ENCODE measurements at regions not wholly inside any gene's neighbourhood (a gene's known extent, or its start where the extent isn't known, plus 50 kb on each side); places are given as distances from the start of the nearest gene placed in this dataset.

DNA sequence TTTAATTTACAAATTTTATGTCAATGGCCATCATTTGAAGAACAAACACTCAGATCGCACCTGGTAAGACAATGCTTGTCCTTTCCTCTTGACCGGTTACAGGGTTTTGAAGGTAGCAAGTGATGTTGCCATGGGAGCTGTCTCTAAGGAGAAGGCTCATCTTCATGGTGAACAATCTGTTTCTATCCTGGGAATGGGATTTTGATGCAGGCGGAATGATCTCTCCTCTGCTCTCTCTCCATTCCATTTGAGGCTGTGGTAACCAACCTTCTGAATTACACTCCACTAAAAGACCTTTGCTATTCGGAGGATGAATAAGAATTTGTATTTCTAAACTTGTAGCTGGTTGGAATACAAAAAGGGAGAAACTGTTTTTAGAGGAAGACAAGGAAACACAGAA, 57.9 kb upstream of the SLC5A9 start:
- no peaks in the 10 kb centered on the region for H3K27me3 ChIP-seq (ENCODE audit: control insufficient read depth, insufficient read depth)
- H3K4me1 ChIP-seq (ENCODE audit: control insufficient read depth, insufficient read depth, low read length), result peaks cover 2% of the 10 kb centered on the region
- intact Hi-C loops (cut with DNase I), result no loop called here
- 87% methylated on average over 4 of the region's 4 CpGs for WGBS
- H3K27ac ChIP-seq (ENCODE audit: low read length), result no peak overlapping the region
- DNase-seq, result no peak
- H3K4me3 ChIP-seq (ENCODE audit: low read length), result no peak overlapping the region
- no peaks in the 10 kb centered on the region for H3K9me3 ChIP-seq (ENCODE audit: control insufficient read depth, low read length)
- ATAC-seq, result no peak

DNA sequence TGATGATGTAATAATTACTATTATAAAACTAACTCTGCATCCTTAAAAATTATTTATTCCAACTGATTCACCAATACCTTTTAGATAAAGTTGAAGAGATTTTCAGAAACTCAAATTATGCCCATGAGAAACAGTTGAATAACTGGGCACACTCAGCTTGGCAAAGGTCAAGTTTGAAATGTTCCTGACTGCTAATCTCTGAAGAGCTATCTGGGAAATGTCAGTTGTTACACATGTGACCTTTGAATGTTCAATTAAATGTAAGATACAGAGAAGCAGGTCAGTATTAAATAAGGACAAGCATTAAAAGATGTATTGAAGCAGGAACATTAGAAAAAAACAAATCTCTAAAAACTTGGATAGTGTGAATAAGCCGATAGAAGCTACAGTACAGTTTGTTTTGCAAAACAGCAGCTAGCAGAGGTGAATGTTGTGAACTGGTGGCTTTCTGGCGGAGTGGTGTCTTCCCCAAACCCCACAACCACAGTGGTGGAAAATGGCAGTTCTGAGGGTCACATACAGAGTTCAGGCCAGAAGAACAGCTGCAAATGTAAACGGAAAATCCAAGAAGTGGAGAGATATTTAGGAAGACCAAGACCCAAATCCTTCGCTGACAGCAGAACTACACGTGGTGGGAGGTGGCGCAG, 61.9 kb upstream of the SLC5A9 start:
- no peak overlapping the region for H3K27ac ChIP-seq (ENCODE audit: low read length)
- DNase-seq (no peak), ATAC-seq (peak in 1 of 2 donors; percentile 51)
- H3K9me3 ChIP-seq (ENCODE audit: control insufficient read depth, low read length), result no peaks in the 10 kb centered on the region
- H3K27me3 ChIP-seq (ENCODE audit: control insufficient read depth, insufficient read depth), result no peaks in the 10 kb centered on the region
- H3K4me1 ChIP-seq (ENCODE audit: control insufficient read depth, insufficient read depth, low read length), result peaks cover 2% of the 10 kb centered on the region
- WGBS, result 41% methylated on average over 6 of the region's 6 CpGs
- H3K4me3 ChIP-seq (ENCODE audit: low read length), result no peak overlapping the region
- intact Hi-C loops (cut with DNase I), result no loop called here

DNA sequence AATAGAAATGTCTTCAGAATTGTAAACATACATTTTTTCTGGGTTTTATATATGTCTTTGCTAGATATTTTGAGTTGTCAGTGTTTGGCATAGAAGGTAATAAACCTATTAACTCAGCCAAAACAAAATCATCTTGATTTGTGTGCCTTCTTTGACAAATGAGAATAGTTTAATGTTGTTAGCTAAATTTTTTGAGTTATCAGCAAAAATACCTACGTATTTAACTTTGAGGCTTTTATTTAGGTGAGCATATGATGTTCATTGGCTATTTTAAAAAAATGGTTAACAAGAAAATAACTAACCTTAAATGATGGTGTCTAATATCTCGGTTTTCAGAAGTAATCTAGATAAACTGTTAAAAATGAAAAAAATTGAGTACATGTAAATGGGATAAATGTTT, 83.2 kb upstream of the SLC5A9 start:
- no peak overlapping the region for H3K4me3 ChIP-seq (ENCODE audit: low read length)
- intact Hi-C loops (cut with DNase I), result no loop called here
- WGBS, result 82% methylated on average over 2 of the region's 2 CpGs
- no peaks in the 10 kb centered on the region for H3K4me1 ChIP-seq (ENCODE audit: control insufficient read depth, insufficient read depth, low read length)
- no peaks in the 10 kb centered on the region for H3K9me3 ChIP-seq (ENCODE audit: control insufficient read depth, low read length)
- DNase-seq (no peak), ATAC-seq (no peak)
- no peaks in the 10 kb centered on the region for H3K27me3 ChIP-seq (ENCODE audit: control insufficient read depth, insufficient read depth)
- H3K27ac ChIP-seq (ENCODE audit: low read length), result no peak overlapping the region

DNA sequence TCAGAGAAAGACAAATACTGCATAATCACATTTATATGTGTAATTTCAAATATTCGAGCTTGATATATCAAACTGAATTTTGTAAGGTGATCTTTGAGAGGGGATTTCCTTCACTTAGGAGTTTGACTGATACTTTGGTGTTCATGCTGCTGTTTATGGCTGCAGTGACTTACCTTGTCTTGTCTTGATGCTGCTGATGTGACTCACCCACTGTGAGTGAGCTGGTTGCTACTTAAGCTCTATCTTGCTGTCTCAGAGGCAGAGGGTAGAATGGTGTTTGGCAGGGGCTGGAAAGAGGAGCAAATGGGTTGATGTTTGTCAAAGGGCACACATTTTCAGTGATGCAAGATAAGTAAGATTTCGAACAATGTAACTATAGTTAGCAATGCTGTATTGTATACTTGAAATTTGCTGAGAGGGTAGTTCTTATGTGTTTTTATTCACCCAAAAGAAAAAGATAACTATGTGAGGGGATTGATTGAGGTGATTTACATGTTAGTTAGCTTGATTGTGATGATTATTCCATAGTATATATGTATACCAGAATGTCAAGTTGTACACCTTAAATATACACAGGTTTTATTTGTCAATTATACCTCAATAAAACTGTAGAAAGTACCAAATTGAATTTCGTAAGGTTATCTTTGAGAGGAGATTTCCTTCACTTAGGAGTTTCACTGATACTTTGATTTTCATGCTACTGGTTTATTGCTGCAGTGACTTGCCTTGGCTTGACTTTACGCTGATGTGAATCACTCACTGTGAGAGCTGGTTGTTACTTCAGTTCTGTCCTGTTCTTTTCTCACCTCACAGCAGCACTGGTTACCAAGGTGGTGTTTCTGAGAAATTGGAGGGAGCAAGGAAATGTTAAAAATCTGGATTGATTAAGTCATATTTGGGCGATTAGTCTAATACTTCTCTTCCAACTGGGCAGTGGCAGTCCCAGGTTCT, 94.5 kb upstream of the SLC5A9 start:
- ATAC-seq, result no peak
- 76% methylated on average over 5 of the region's 5 CpGs for WGBS
- H3K27ac ChIP-seq (ENCODE audit: low read length), result no peak overlapping the region
- intact Hi-C loops (cut with DNase I), result no loop called here
- no peak overlapping the region for H3K4me3 ChIP-seq (ENCODE audit: low read length)
- H3K4me1 ChIP-seq (ENCODE audit: control insufficient read depth, insufficient read depth, low read length), result no peaks in the 10 kb centered on the region
- no peak for DNase-seq
- H3K9me3 ChIP-seq (ENCODE audit: control insufficient read depth, low read length), result no peaks in the 10 kb centered on the region
- no peaks in the 10 kb centered on the region for H3K27me3 ChIP-seq (ENCODE audit: control insufficient read depth, insufficient read depth)

DNA sequence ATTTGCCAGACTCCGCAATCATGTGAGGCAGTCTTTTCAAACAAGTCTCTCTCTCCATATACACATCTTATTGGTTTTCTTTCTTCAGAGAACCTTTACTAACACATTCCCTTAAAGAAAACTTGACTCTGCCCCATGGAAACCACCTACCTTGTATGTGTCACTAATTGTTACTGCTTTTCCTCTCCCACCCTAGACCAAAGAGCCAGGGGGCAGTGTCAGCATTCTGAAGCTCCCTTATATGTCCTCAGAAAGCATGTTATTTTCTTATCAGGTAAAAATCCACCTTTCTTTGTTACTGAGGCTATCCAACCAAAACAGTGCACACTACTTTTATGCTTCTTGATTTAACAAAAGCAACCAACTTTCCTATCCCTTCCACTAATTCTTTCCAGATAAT, 98.9 kb upstream of the SLC5A9 start:
- intact Hi-C loops (cut with DNase I), result no loop called here
- 98% methylated on average over 1 of the region's 1 CpG for WGBS
- H3K4me3 ChIP-seq (ENCODE audit: low read length), result no peak overlapping the region
- no peak overlapping the region for H3K27ac ChIP-seq (ENCODE audit: low read length)
- no peaks in the 10 kb centered on the region for H3K4me1 ChIP-seq (ENCODE audit: control insufficient read depth, insufficient read depth, low read length)
- ATAC-seq (no peak), DNase-seq (no peak)
- H3K9me3 ChIP-seq (ENCODE audit: control insufficient read depth, low read length), result no peaks in the 10 kb centered on the region
- no peaks in the 10 kb centered on the region for H3K27me3 ChIP-seq (ENCODE audit: control insufficient read depth, insufficient read depth)

DNA sequence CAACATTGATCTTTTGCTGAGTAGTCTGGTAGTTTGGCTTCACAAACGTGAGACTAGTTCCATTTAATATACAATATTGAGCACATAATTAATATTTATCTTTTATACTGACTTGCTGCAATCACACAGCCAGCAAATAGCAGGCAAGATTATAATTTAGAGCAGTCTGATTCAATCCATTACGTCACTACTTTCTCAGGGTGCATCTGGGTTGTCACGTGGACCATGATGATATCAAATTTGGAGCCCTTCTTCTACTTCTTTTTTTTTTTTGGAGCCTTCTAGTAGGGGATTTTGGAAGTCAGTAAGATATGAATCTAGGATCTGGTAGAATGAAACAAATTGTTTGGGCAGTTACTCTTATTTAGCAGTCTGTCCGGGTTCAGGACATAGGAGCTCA, 100.6 kb upstream of the SLC5A9 start:
- 67% methylated on average over 4 of the region's 4 CpGs for WGBS
- Histone ChIP-seq H3K27ac (ENCODE audit: low read length) (no peak overlapping the region), H3K4me3 (ENCODE audit: low read length) (no peak overlapping the region), H3K27me3 (ENCODE audit: control insufficient read depth, insufficient read depth) (no peaks in the 10 kb centered on the region), H3K4me1 (ENCODE audit: control insufficient read depth, insufficient read depth, low read length) (no peaks in the 10 kb centered on the region), H3K9me3 (ENCODE audit: control insufficient read depth, low read length) (no peaks in the 10 kb centered on the region)
- ATAC-seq, result no peak
- no peak for DNase-seq
- intact Hi-C loops (cut with DNase I), result no loop called here

DNA sequence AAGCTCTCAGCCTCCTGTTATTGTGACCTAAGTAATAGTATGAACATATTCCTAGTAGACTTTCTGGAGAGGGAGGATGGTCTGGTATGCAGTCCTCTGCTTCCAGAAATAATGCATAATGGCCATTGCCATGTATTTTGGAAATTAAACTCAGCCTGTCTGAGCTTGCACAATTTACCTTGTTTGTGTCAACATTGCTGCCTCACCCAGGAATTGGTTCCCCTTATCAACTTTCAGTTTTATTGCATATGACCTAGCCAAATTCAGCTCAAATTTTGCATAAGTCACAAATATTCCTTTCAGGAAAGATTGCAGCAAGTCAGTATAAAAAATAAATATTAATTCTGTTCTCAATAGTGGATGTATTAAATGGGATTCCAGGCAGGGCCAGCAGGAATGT, 101.9 kb upstream of the SLC5A9 start:
- Histone ChIP-seq H3K27ac (ENCODE audit: low read length) (no peak overlapping the region), H3K4me3 (ENCODE audit: low read length) (no peak overlapping the region), H3K4me1 (ENCODE audit: control insufficient read depth, insufficient read depth, low read length) (no peaks in the 10 kb centered on the region), H3K27me3 (ENCODE audit: control insufficient read depth, insufficient read depth) (no peaks in the 10 kb centered on the region), H3K9me3 (ENCODE audit: control insufficient read depth, low read length) (no peaks in the 10 kb centered on the region)
- intact Hi-C loops (cut with DNase I), result no loop called here
- ATAC-seq (no peak), DNase-seq (no peak)

DNA sequence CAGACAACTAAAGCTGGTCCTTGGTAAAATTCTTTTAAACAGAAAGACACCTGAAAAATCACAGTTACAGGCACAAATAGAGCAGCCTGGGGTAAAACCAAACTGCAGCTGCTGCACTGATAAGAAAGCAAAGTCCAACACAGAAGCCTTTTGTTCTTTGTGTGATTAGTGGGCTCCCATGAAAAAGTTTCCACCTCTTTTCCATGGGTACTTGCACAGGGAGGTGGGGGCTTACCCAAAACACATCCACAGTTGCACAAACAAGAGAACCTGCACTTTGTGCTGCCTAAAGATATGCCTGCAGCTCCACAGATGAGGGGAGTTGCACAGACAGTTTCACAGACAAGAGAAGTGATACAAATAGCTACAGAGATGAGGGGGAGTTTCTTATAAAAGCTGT, 106.7 kb upstream of the SLC5A9 start:
- Histone ChIP-seq H3K4me1 (ENCODE audit: control insufficient read depth, insufficient read depth, low read length) (no peaks in the 10 kb centered on the region), H3K9me3 (ENCODE audit: control insufficient read depth, low read length) (no peaks in the 10 kb centered on the region), H3K27ac (ENCODE audit: low read length) (no peak overlapping the region), H3K4me3 (ENCODE audit: low read length) (no peak overlapping the region), H3K27me3 (ENCODE audit: control insufficient read depth, insufficient read depth) (no peaks in the 10 kb centered on the region)
- intact Hi-C loops (cut with DNase I), result no loop called here
- DNase-seq, result no peak
- no peak for ATAC-seq

DNA sequence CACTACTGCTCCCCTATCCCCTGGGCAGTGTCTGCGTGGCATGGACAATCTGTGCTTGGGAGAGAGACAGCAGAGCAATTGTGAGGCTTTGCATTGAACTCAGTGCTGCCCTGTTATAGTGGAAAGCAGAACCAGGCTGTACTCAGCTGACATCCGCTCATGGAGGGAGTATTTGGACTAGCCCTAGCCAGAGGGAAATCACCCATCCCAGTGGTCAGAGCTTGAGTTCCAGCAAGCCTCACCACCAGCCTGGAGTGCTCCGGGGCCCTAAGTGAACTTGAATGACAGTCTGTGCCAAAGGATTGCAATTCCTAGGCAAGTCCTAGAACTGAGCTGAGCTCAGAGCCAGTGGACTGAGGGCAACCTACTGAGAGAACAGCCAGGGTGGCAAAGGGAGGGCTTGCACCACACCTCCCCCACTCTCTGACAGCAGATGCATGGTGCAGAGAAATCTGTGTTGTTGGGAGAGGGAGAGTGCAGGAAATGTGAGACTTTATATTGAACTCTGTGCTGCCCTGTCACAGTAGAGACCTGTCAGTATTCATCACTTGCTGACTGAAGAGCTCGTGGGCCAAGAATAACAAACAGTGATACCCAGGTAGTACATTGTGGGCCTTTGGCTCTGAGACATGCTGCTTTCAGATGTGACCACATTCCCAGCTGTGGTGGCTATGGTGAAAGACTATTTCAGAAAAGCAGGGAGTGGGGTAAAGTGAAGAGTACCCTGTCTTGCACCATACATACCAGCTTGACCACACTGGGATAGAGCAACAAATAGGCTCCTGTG, 107.7 kb upstream of the SLC5A9 start:
- DNase-seq (no peak), ATAC-seq (no peak)
- no peak overlapping the region for H3K27ac ChIP-seq (ENCODE audit: low read length)
- H3K4me3 ChIP-seq (ENCODE audit: low read length), result no peak overlapping the region
- H3K9me3 ChIP-seq (ENCODE audit: control insufficient read depth, low read length), result no peaks in the 10 kb centered on the region
- H3K27me3 ChIP-seq (ENCODE audit: control insufficient read depth, insufficient read depth), result no peaks in the 10 kb centered on the region
- intact Hi-C loops (cut with DNase I), result no loop called here
- no peaks in the 10 kb centered on the region for H3K4me1 ChIP-seq (ENCODE audit: control insufficient read depth, insufficient read depth, low read length)
- WGBS, result 81% methylated on average over 4 of the region's 4 CpGs

DNA sequence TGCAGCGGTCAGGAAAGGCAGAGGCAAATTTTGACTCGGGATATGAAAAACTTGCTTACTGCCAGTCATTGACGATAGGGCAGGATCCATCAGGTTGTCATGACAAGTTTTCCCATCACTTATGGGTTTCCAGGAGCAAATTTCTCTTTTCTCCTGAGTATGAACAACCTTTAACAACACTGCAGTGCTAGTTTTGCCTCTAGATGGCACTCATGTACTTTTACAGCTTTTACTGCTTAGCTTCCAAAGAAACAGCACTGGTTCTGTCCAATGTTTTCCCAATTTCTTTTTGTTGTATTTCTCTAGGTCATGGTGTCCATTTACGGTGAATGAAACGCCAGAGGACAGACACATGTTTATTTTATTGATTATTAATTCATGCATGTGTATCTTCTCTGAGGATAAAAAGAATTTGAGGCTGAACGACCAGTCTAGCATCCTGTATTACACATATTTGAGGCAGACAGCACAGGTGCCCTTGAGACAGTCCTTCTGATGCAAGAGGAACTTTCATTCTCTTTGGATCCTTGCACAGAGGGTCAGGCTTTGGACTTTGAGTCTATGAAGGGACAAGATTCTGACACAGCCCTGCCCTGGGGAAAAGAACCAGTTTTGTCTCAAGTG, 112.3 kb upstream of the TRABD2B start:
- Histone ChIP-seq H3K4me1 (ENCODE audit: control insufficient read depth, insufficient read depth, low read length) (no peaks in the 10 kb centered on the region), H3K27ac (ENCODE audit: low read length) (no peak overlapping the region), H3K27me3 (ENCODE audit: control insufficient read depth, insufficient read depth) (no peaks in the 10 kb centered on the region), H3K9me3 (ENCODE audit: control insufficient read depth, low read length) (no peaks in the 10 kb centered on the region), H3K4me3 (ENCODE audit: low read length) (no peak overlapping the region)
- peak; percentile 54 to 59 for ATAC-seq
- intact Hi-C loops (cut with DNase I), result loop anchor here (2.0 to 5.0 kb wide), 3 partner anchors 91 to 93 kb away; no protein-coding TSS in a partner anchor
- no peak for DNase-seq
- 16% methylated on average over 6 of the region's 6 CpGs for WGBS

All from right cardiac atrium (tissue), 5 donors.